ENCODE measurements at regions not wholly inside any gene's neighbourhood (a gene's known extent, or its start where the extent isn't known, plus 50 kb on each side); places are given as distances from the start of the nearest gene placed in this dataset.
"Not testable (repeated sequence)": the region's sequence is repeated elsewhere in the genome, so short reads cannot be mapped to it uniquely, and the experiment has no call there.

- no peaks in the 10 kb centered on the region for H3K9me3 Mint-ChIP-seq (ENCODE audit: unreplicated experiment)
- H3K4me3 Mint-ChIP-seq (ENCODE audit: unreplicated experiment): no peak overlapping the region
- H3K36me3 Mint-ChIP-seq (ENCODE audit: low read depth, unreplicated experiment): no peaks in the 10 kb centered on the region
- H3K27me3 Mint-ChIP-seq (ENCODE audit: unreplicated experiment): no peaks in the 10 kb centered on the region
- DNase-seq (ENCODE audit: low spot score): no peak
- no peak overlapping the region for H3K27ac Mint-ChIP-seq (ENCODE audit: unreplicated experiment)
- TF ChIP-seq CTCF (IDR thresholded peaks at IDR 0.05; ENCODE audit: unreplicated experiment): no peak
- no peaks in the 10 kb centered on the region for H3K4me1 Mint-ChIP-seq (ENCODE audit: unreplicated experiment)
Observed at GRCh38 chr10:109620396-109620795, 302.9 kb downstream of the XPNPEP1 start.

GRCh38 chr10:109619914-109620313 is 303.4 kb downstream of the XPNPEP1 start:
- no peak for DNase-seq (ENCODE audit: low spot score)
- Mint-ChIP-seq H3K4me3 (ENCODE audit: unreplicated experiment) (no peak overlapping the region), H3K27me3 (ENCODE audit: unreplicated experiment) (no peaks in the 10 kb centered on the region), H3K4me1 (ENCODE audit: unreplicated experiment) (no peaks in the 10 kb centered on the region), H3K9me3 (ENCODE audit: unreplicated experiment) (no peaks in the 10 kb centered on the region), H3K36me3 (ENCODE audit: low read depth, unreplicated experiment) (no peaks in the 10 kb centered on the region), H3K27ac (ENCODE audit: unreplicated experiment) (no peak overlapping the region)
- no peak for TF ChIP-seq CTCF (IDR thresholded peaks at IDR 0.05; ENCODE audit: unreplicated experiment)

GRCh38 chr10:109618748-109619147 is 304.6 kb downstream of the XPNPEP1 start:
- Mint-ChIP-seq H3K27me3 (ENCODE audit: unreplicated experiment) (no peaks in the 10 kb centered on the region), H3K4me3 (ENCODE audit: unreplicated experiment) (no peak overlapping the region), H3K36me3 (ENCODE audit: low read depth, unreplicated experiment) (no peaks in the 10 kb centered on the region), H3K9me3 (ENCODE audit: unreplicated experiment) (no peaks in the 10 kb centered on the region), H3K4me1 (ENCODE audit: unreplicated experiment) (no peaks in the 10 kb centered on the region), H3K27ac (ENCODE audit: unreplicated experiment) (no peak overlapping the region)
- no peak for TF ChIP-seq CTCF (IDR thresholded peaks at IDR 0.05; ENCODE audit: unreplicated experiment)
- DNase-seq (ENCODE audit: low spot score): no peak

- no peak overlapping the region for H3K4me3 Mint-ChIP-seq (ENCODE audit: unreplicated experiment)
- no peaks in the 10 kb centered on the region for H3K27me3 Mint-ChIP-seq (ENCODE audit: unreplicated experiment)
- no peak for DNase-seq (ENCODE audit: low spot score)
- no peak for TF ChIP-seq CTCF (IDR thresholded peaks at IDR 0.05; ENCODE audit: unreplicated experiment)
- no peaks in the 10 kb centered on the region for H3K9me3 Mint-ChIP-seq (ENCODE audit: unreplicated experiment)
- H3K27ac Mint-ChIP-seq (ENCODE audit: unreplicated experiment): no peak overlapping the region
- no peaks in the 10 kb centered on the region for H3K4me1 Mint-ChIP-seq (ENCODE audit: unreplicated experiment)
- H3K36me3 Mint-ChIP-seq (ENCODE audit: low read depth, unreplicated experiment): no peaks in the 10 kb centered on the region
Observed at GRCh38 chr10:109618301-109618700, 305.0 kb downstream of the XPNPEP1 start.

- no peaks in the 10 kb centered on the region for H3K4me1 Mint-ChIP-seq (ENCODE audit: unreplicated experiment)
- no peaks in the 10 kb centered on the region for H3K27me3 Mint-ChIP-seq (ENCODE audit: unreplicated experiment)
- no peak for DNase-seq (ENCODE audit: low spot score)
- H3K9me3 Mint-ChIP-seq (ENCODE audit: unreplicated experiment): no peaks in the 10 kb centered on the region
- no peak for TF ChIP-seq CTCF (IDR thresholded peaks at IDR 0.05; ENCODE audit: unreplicated experiment)
- no peak overlapping the region for H3K27ac Mint-ChIP-seq (ENCODE audit: unreplicated experiment)
- H3K36me3 Mint-ChIP-seq (ENCODE audit: low read depth, unreplicated experiment): no peaks in the 10 kb centered on the region
- no peak overlapping the region for H3K4me3 Mint-ChIP-seq (ENCODE audit: unreplicated experiment)
Observed at GRCh38 chr10:109616359-109616980, 306.8 kb downstream of the XPNPEP1 start.

GRCh38 chr10:109595356-109595755 is 328.0 kb downstream of the XPNPEP1 start:
- not testable (repeated sequence) for DNase-seq (ENCODE audit: low spot score); H3K27me3 Mint-ChIP-seq (ENCODE audit: unreplicated experiment); H3K27ac Mint-ChIP-seq (ENCODE audit: unreplicated experiment); H3K36me3 Mint-ChIP-seq (ENCODE audit: low read depth, unreplicated experiment); H3K9me3 Mint-ChIP-seq (ENCODE audit: unreplicated experiment); H3K4me3 Mint-ChIP-seq (ENCODE audit: unreplicated experiment); H3K4me1 Mint-ChIP-seq (ENCODE audit: unreplicated experiment)

All from endothelial cell (in vitro differentiated cells).